GM18507 (cell line): ENCODE measurements at regions not wholly inside any gene's neighbourhood (a gene's known extent, or its start where the extent isn't known, plus 50 kb on each side); places are given as distances from the start of the nearest gene placed in this dataset.

Source experiments
- DNase-seq: peaks from one replicate; pipeline ENCODE4 v3.0.0; 2011; ENCODE audit warnings: low read depth; ENCODE audit not compliant: insufficient read length; ENCODE audit errors: extremely low spot score
- FAIRE-seq: peaks from 2 replicates; lab custom pipeline; 2011; peaks lifted over from hg19 to GRCh38; lab: Jason Lieb, UNC

- no peak for FAIRE-seq
Observed at GRCh38 chr14:104442631-104443390, 136.8 kb upstream of the C14orf180 start.

GRCh38 chr14:104443391-104444158, 136.0 kb upstream of the C14orf180 start:
- FAIRE-seq (no peak), DNase-seq (no peak)

More at GRCh38 chr14:104442631-104443390, 136.8 kb upstream of the C14orf180 start:
- no peak for DNase-seq

GRCh38 chr14:104444159-104445030, 135.2 kb upstream of the C14orf180 start:
- DNase-seq (no peak), FAIRE-seq (no peak)

- FAIRE-seq (no peak), DNase-seq (no peak)
Observed at GRCh38 chr14:104445086-104445485, 134.5 kb upstream of the C14orf180 start.

- no peak for FAIRE-seq
- DNase-seq, result no peak
Observed at GRCh38 chr14:104445832-104446381, 133.7 kb upstream of the C14orf180 start.

- FAIRE-seq, result no peak
- no peak for DNase-seq
Observed at GRCh38 chr14:104446611-104447010, 133.0 kb upstream of the C14orf180 start.

GRCh38 chr14:104447750-104448149, 131.8 kb upstream of the C14orf180 start:
- FAIRE-seq, result no peak
- DNase-seq, result no peak

- DNase-seq (no peak), FAIRE-seq (no peak)
Observed at GRCh38 chr14:104448321-104448720, 131.2 kb upstream of the C14orf180 start.

- FAIRE-seq (no peak), DNase-seq (no peak)
Observed at GRCh38 chr14:104448721-104449120, 130.8 kb upstream of the C14orf180 start.

GRCh38 chr14:104450811-104451401, 128.7 kb upstream of the C14orf180 start:
- FAIRE-seq (no peak), DNase-seq (no peak)

- FAIRE-seq (no peak), DNase-seq (no peak)
Observed at GRCh38 chr14:104451474-104451873, 128.1 kb upstream of the C14orf180 start.

- DNase-seq (no peak), FAIRE-seq (no peak)
Observed at GRCh38 chr14:104458845-104459244, 120.7 kb upstream of the C14orf180 start.

- FAIRE-seq (no peak), DNase-seq (no peak)
Observed at GRCh38 chr14:104460791-104461651, 118.5 kb upstream of the C14orf180 start.

- FAIRE-seq (no peak), DNase-seq (no peak)
Observed at GRCh38 chr14:104461676-104462449, 117.7 kb upstream of the C14orf180 start.

- DNase-seq (no peak), FAIRE-seq (no peak)
Observed at GRCh38 chr14:104462651-104463630, 116.6 kb upstream of the C14orf180 start.

GRCh38 chr14:104464907-104465306, 114.7 kb upstream of the C14orf180 start:
- FAIRE-seq, result no peak

More at GRCh38 chr14:104464907-104465306, 114.7 kb upstream of the C14orf180 start:
- DNase-seq, result no peak
